Liver (tissue), 3 donors: ENCODE measurements at regions not wholly inside any gene's neighbourhood (a gene's known extent, or its start where the extent isn't known, plus 50 kb on each side); places are given as distances from the start of the nearest gene placed in this dataset.

Experiments used
- GABPA ChIP-seq, 2 donors: IDR thresholded peaks in 1 of 2; conservative IDR thresholded peaks in 1 of 2; 2 replicates each; pipeline ENCODE4 v1.6.1; 2016; ENCODE audit warnings: antibody characterized with exemption in 2 of 2, mild to moderate bottlenecking in 1 of 2, moderate library complexity in 1 of 2
- JUND ChIP-seq, 2 donors: IDR thresholded peaks; 2 replicates each; pipeline ENCODE4 v1.6.1; 2016; ENCODE audit warnings: antibody characterized with exemption in 2 of 2
- RAD21 ChIP-seq, 2 donors: IDR thresholded peaks; 2 replicates each; pipeline ENCODE4 v1.6.1; 2016; ENCODE audit warnings: antibody characterized with exemption in 2 of 2, mild to moderate bottlenecking in 2 of 2
- RXRA ChIP-seq, 2 donors: IDR thresholded peaks; 2 replicates each; pipeline ENCODE4 v1.6.1; 2017 to 2018; ENCODE audit warnings: antibody characterized with exemption in 2 of 2, mild to moderate bottlenecking in 1 of 2
- SP1 ChIP-seq: IDR thresholded peaks from 2 replicates; pipeline ENCODE4 v1.6.1; 2018; ENCODE audit warnings: antibody characterized with exemption, mild to moderate bottlenecking
- TAF1 ChIP-seq: conservative IDR thresholded peaks from 2 replicates; pipeline ENCODE4 v1.6.1; 2016; ENCODE audit warnings: antibody characterized with exemption, mild to moderate bottlenecking
- TF ChIP-seq, protein P1 (sequence below): fragments of 150-350 bp; IDR thresholded peaks from 2 replicates; pipeline ENCODE4 v1.5.1; 2017; ENCODE audit warnings: improper control_type of control experiment, low read depth, low read length; ENCODE audit not compliant: missing input control
- TF ChIP-seq, protein P2 (sequence below): IDR thresholded peaks from 2 replicates; pipeline ENCODE4 v1.6.1; 2016; ENCODE audit warnings: antibody characterized with exemption
- TF ChIP-seq, protein P3 (sequence below): IDR thresholded peaks from 2 replicates; pipeline ENCODE4 v1.6.1; 2016; ENCODE audit warnings: antibody characterized with exemption
- donor health status: healthy.
- donor health status: healthy.

DNA sequence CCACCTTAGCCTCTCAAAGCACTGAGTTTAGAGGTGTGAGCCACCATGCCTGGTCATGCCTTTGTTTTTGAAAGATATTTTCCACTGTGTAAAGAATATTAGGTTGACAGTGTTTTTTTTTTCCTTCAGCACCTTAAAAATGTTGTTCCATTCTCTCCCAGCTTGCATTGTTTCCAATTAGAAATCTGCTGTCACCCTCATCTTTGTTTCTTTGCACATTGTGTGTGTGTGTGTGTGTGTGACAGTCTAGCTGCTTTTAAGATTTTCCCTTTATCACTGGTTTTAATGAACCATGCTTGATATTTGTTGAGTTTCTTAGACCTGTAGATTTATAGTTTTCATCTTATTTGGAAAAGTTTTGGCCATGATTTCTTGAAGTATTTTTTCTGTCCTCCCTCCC, 79.0 kb upstream of the NKX1-1 start:
- TF ChIP-seq, protein P1, sequence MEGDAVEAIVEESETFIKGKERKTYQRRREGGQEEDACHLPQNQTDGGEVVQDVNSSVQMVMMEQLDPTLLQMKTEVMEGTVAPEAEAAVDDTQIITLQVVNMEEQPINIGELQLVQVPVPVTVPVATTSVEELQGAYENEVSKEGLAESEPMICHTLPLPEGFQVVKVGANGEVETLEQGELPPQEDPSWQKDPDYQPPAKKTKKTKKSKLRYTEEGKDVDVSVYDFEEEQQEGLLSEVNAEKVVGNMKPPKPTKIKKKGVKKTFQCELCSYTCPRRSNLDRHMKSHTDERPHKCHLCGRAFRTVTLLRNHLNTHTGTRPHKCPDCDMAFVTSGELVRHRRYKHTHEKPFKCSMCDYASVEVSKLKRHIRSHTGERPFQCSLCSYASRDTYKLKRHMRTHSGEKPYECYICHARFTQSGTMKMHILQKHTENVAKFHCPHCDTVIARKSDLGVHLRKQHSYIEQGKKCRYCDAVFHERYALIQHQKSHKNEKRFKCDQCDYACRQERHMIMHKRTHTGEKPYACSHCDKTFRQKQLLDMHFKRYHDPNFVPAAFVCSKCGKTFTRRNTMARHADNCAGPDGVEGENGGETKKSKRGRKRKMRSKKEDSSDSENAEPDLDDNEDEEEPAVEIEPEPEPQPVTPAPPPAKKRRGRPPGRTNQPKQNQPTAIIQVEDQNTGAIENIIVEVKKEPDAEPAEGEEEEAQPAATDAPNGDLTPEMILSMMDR = no peak
- TF ChIP-seq SP1 = no peak
- TF ChIP-seq RAD21 (IDR thresholded peaks at IDR 0.05) = no peak
- TF ChIP-seq TAF1 = no peak
- no peak for TF ChIP-seq RXRA (IDR thresholded peaks at IDR 0.05)
- TF ChIP-seq, protein P2, sequence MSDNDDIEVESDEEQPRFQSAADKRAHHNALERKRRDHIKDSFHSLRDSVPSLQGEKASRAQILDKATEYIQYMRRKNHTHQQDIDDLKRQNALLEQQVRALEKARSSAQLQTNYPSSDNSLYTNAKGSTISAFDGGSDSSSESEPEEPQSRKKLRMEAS = no peak
- no peak for TF ChIP-seq GABPA (IDR thresholded peaks at IDR 0.05 in 1 of 2, conservative IDR thresholded peaks at IDR 0.05 in 1 of 2)
- TF ChIP-seq, protein P3, sequence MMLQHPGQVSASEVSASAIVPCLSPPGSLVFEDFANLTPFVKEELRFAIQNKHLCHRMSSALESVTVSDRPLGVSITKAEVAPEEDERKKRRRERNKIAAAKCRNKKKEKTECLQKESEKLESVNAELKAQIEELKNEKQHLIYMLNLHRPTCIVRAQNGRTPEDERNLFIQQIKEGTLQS = no peak
- no peak for TF ChIP-seq JUND (IDR thresholded peaks at IDR 0.05)
